GM19397 (cell line): ENCODE measurements at regions not wholly inside any gene's neighbourhood (a gene's known extent, or its start where the extent isn't known, plus 50 kb on each side); places are given as distances from the start of the nearest gene placed in this dataset.

Source experiments
- ATAC-seq: cut with Tn5 transposase; IDR thresholded peaks from one replicate; pipeline ENCODE4 v1.9.1; 2021; ENCODE audit warnings: mild to moderate bottlenecking, moderate library complexity; ENCODE audit not compliant: unreplicated experiment

DNA sequence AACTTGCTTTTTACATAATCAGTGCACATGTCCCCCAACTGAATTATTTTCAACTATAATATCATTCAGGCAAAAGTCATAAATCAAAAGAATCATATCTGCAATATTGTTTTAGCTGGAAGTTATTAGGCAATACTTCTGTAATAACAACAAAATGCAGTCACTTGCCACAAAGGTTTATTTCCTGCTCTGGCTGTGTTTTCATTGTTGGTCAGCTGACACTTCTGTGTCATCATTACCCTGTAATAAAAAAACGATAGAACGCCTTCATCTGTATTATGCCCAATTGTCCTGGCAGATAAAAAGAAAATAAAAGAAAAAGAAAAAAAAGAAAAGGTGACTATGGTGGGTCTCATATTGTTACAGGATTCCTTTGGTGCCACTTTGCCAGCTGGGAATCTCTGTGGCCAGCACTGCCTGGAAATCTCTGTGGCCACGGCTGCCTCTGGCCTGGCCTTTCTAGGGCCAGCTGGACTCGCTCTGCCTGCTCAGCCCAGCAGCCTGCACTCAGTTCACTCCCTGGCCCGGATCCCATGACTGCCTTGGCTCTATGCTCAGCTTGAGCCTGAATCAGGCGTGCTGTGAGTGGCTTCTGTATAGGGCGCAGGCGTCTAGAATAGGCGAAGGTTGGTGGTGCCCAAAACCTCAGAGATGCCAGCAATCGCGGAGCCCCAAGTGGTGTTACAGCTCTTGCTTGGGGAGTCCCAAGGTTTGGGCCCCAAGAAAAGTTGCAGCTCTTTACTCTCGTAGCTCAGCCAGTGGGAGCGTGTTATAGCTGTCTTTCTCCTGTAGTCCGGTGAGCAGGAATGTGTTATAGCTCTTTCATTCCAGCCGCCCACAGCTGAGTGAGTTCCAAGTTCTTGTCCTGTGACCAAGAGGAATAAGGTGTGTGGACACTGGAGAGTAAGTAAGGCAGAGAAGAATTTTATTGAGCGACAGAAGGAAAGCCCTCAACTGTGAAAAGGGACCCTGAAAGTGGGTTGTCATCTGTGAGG, 1227.1 kb downstream of the SLITRK1 start:
- no peak for ATAC-seq

DNA sequence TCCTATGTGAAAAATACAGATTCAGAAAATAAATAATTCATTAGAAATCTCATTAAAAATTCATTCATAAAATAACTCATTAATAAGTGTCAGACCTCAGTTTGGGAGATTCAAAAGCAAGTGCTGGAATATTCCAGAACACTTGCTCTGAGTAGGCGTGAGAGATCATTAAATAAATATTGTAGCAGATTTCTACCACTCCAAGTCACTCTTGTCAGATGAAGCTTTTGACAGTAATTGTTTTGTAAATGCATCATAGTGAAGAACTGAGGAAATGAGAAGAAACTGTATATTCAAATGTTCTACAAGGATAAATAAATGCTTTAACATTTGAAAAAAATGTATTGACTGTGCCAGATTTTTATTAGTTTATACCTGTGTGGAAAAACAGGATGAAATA, 1228.1 kb downstream of the SLITRK1 start:
- ATAC-seq = no peak

DNA sequence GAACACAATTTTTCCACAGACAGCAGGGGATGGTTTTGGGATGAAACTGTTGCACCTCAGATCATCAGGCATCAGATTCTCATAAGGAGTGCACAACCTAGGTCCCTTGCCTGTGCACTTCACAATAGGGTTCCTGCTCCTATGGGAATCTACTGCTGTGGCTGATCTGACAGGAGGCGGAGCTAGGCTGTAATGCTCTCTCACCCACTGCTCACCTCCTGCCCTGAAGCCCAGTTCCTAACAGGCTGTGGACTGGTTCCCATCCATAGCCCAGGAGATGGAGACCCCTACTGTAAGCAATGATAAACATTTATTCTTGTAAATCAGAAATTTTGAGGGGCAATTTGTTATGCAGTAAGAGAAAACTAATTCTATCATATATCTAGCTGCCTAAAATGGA, 1234.7 kb downstream of the SLITRK1 start:
- no peak for ATAC-seq

DNA sequence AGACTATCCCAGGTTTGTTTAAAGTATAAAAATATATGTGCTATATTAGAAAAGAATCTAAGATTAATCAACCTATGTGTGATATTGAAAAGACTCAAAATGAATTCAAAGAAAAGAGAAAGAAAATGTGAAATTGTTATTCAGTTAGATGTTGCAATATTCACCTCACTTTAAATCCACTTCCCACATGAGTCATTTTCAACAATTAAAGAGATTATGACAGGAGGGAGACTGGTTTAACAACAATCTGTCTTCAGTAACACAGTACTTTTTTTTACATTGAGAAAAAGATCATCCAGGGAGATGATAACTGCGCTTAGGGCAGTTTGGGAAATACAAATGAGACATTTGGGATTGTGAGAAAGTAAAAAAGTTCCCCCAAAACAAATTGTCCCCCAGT, 1246.2 kb downstream of the SLITRK1 start:
- no peak for ATAC-seq

DNA sequence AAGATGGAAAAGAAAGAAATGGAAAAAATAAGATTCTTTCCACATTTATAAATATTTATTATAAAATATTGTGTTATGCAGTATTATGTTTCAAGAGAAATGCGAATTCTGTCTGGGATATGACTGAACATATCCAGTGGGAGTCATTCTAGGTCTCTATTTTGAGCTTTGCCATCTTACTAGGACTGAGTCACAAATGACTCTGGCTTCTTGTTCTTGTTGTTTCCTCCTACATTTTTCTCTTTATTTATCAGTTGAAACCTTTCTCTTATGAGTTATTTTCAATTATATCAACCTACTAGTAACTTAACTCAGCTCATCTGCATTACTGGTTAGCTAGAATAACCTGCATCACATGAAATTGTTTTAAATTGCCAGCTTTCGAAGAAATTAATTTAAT, 1247.3 kb downstream of the SLITRK1 start:
- ATAC-seq = no peak

GRCh38 chr13:82627183-82627582, 1255.1 kb downstream of the SLITRK1 start:
- ATAC-seq = no peak

DNA sequence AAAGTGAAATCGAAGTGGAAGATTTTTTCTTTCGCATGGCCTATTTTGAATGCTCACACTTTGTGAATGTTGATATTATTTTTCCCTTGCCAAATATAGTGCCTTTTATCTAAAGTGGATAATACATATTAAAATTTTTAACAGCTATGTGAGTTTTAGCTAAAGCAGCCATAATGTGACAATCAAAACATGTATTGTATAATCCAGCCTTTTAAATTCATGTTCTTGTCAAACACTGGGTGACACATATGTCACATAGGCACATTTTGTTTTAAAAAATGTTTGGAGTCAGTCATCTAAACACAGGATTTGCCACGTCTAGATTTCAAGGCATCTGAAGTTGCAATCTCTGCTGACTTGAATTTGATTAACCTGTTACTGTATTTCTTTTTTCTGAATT, 1256.6 kb downstream of the SLITRK1 start:
- no peak for ATAC-seq

GRCh38 chr13:82615043-82615442, 1267.2 kb downstream of the SLITRK1 start:
- no peak for ATAC-seq

GRCh38 chr13:82614086-82614485, 1268.2 kb downstream of the SLITRK1 start:
- ATAC-seq = no peak

DNA sequence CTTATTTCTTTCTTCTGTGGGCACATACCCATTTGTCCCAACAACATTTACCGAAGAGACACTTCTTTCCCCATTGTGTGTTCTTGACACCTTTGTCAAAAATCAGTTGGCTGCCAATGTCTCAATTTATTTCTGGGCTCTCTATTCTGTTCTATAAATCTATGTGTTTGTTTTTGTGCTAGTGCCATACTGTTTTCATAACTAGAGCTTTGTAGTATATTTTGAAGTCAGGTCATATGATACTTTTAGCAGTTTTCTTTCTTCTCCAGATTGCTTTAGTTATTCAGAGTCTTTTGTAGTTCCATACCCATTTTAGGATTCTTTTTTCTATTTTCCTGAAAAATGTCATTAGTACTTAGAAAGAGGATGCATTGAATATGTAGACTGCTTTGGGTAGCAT, 1276.3 kb downstream of the SLITRK1 start:
- no peak for ATAC-seq

GRCh38 chr13:82597747-82598146, 1284.5 kb downstream of the SLITRK1 start:
- ATAC-seq = no peak

GRCh38 chr13:82593239-82593638, 1289.0 kb downstream of the SLITRK1 start:
- ATAC-seq = no peak

GRCh38 chr13:82571653-82572052, 1310.6 kb downstream of the SLITRK1 start:
- ATAC-seq = no peak

DNA sequence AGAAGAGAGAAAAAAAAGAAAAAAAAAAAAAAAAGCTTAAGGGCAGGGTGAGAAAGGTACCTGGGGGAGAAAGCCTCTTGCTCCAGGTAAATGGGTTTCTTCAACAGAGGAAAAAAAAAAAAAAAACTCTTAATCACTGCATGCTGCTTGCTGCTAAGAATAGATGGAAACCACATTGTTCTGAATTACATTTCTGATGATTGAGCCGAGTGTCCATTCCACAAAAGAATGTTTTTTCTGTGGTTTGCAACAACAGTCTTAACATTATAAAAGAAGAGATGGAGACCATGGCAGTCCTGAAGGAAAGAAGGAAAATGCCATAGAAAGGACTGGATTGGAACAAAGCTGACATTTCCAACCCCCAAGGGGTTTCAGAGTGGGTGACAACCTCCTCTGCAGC, 1312.7 kb downstream of the SLITRK1 start:
- no peak for ATAC-seq

DNA sequence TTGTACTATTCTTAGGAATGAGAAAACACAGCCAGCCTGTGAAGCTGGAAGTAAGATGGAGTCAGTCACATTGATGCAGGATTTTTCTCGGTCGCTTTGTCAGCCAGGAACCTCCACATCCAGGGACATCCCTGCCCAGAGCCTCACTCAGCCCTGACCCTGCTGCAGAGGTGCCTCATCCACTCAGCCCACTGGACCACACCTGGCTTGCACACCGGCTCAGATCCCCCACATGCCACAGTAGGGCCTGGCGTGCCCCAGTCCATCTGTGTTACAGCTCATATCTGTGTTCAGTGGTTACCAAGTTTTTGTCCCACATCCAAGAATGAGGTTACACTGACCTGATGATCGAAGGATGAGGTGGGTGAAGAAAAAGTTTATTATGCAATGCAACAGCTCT, 1315.4 kb downstream of the SLITRK1 start:
- ATAC-seq = no peak

GRCh38 chr13:82565201-82565600, 1317.1 kb downstream of the SLITRK1 start:
- ATAC-seq = no peak

DNA sequence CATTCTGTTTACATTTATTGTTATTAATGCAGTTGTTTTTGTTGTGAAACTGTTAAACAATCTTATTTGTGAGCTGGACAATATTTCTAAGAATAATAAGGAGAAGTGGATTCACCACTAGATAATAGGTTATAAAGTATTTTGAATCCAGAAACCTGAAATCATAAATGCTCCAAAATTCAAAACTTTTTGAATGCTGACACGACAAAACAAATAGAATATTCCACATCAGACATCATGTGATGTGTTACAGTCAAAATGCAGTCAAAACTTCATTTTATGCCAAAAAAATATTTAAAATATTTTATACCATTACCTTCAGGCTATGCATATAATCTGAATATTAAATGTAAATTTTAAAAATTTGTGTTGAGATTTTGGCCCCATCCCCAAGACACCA, 1321.4 kb downstream of the SLITRK1 start:
- ATAC-seq = no peak

DNA sequence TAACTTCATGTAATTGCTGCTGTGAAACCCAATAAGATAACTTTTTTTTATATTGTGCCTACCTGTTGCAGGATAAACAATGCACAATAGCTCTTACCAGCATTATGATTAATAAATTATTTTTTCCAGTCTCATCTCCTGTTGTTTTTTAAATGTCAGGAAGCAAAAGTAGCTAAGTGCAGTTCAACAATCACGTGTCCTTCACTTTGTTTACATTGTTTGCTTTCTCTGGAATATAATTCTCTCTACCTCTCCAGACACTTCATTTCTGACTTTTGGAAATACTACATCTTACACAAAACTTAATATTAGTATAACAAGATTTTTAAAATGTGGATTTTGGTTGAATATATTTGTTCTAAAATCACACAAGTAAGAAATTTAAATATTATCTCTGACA, 1359.4 kb downstream of the SLITRK1 start:
- ATAC-seq = no peak

GRCh38 chr13:82506805-82507414, 1375.4 kb downstream of the SLITRK1 start:
- ATAC-seq = no peak

DNA sequence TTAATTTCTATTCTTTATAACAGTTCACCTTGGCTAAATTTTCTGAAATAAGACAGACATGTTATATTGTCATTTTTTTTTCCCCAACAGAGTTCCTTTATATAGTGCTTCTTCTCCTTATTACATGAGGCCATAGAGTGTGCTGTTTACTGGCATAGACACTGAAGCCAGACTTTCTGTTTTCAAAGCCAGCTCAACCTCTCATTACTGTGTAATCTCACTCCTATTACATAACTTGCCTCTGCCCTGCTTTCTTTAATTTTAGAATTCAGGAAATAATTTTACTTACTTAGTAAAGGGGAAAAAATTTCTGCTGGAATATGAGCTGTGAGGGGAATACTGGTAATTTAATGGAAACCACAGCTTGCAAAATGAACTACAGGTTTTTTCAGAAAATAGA, 1380.4 kb downstream of the SLITRK1 start:
- ATAC-seq = no peak

DNA sequence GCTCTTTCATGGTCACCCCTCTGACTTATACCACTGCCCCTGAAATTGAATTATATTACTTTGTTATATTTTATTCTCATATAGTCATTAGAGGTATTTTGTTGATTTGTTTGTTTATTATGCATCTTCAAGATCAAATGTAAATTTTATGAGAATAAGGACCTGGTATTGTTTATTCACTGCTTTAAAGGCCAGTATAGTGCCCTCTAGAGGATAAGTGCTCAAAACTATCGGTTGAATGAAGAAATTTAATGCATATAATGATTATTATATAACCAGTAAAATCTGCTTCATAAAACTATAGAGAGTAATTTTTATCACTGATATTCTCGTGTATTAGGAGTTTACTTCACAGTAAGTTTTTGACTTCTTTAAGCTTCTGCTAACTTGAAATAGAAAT, 1401.9 kb downstream of the SLITRK1 start:
- ATAC-seq = no peak

GRCh38 chr13:82477436-82477835, 1404.8 kb downstream of the SLITRK1 start:
- ATAC-seq = no peak
